Cardiac muscle cell (in vitro differentiated cells and primary cell): ENCODE measurements at regions not wholly inside any gene's neighbourhood (a gene's known extent, or its start where the extent isn't known, plus 50 kb on each side); places are given as distances from the start of the nearest gene placed in this dataset.

Experiments
- DNase-seq, 2 donors: peaks; one replicate each; pipeline versions ENCODE4 v3.0.0 to v3.0.0-alpha.2; 2010 to 2017; ENCODE audit warnings: low read depth in 1 of 2, low spot score in 1 of 2
- H3K27ac ChIP-seq: fragments of 200-600 bp; sonication (generic); 2 replicates; pipeline ENCODE4 v1.5.1; 2016
- H3K27me3 ChIP-seq: fragments of 200-600 bp; sonication (generic); 2 replicates; pipeline ENCODE4 v1.6.0; 2016; ENCODE audit warnings: control low read depth
- H3K36me3 ChIP-seq: fragments of 200-600 bp; sonication (generic); 2 replicates; pipeline ENCODE4 v1.5.1; 2016; ENCODE audit warnings: control low read depth
- H3K4me1 ChIP-seq: fragments of 200-600 bp; sonication (generic); 2 replicates; pipeline ENCODE4 v1.8.1; 2017; ENCODE audit warnings: low read depth, mild to moderate bottlenecking, mixed run types
- H3K4me3 ChIP-seq: fragments of 200-600 bp; sonication (generic); 2 replicates; pipeline ENCODE4 v1.5.1; 2016; ENCODE audit warnings: mild to moderate bottlenecking
- H3K9me3 ChIP-seq: fragments of 200-600 bp; sonication (generic); 2 replicates; pipeline ENCODE4 v1.5.1; 2017; ENCODE audit warnings: low read depth, mild to moderate bottlenecking, control low read depth
- CTCF ChIP-seq: IDR thresholded peaks from 2 replicates; pipeline ENCODE4 v1.5.1; 2012; ENCODE audit warnings: low read depth, mild to moderate bottlenecking, low read length

- Histone ChIP-seq H3K27me3 (no peaks in the 10 kb centered on the region), H3K36me3 (no peaks in the 10 kb centered on the region), H3K27ac (no peak overlapping the region), H3K4me1 (no peaks in the 10 kb centered on the region), H3K4me3 (no peak overlapping the region), H3K9me3 (no peaks in the 10 kb centered on the region)
- TF ChIP-seq CTCF = no peak
- DNase-seq = no peak
Measured at GRCh38 chr5:178808886-178809285, 50.9 kb upstream of the ZNF354B start.

GRCh38 chr5:178801021-178801420, 58.7 kb upstream of the ZNF354B start:
- no peak overlapping the region for H3K4me3 ChIP-seq
- DNase-seq = no peak
- H3K27ac ChIP-seq = no peak overlapping the region
- TF ChIP-seq CTCF = no peak
- no peaks in the 10 kb centered on the region for H3K9me3 ChIP-seq
- no peaks in the 10 kb centered on the region for H3K36me3 ChIP-seq
- H3K27me3 ChIP-seq = no peaks in the 10 kb centered on the region
- no peaks in the 10 kb centered on the region for H3K4me1 ChIP-seq

GRCh38 chr5:178797546-178798440, 62.0 kb upstream of the ZNF354B start:
- no peaks in the 10 kb centered on the region for H3K9me3 ChIP-seq
- no peak for TF ChIP-seq CTCF
- H3K36me3 ChIP-seq = no peaks in the 10 kb centered on the region
- no peak for DNase-seq
- no peak overlapping the region for H3K27ac ChIP-seq
- H3K4me1 ChIP-seq = no peaks in the 10 kb centered on the region
- H3K4me3 ChIP-seq = no peak overlapping the region
- H3K27me3 ChIP-seq = no peaks in the 10 kb centered on the region

DNA sequence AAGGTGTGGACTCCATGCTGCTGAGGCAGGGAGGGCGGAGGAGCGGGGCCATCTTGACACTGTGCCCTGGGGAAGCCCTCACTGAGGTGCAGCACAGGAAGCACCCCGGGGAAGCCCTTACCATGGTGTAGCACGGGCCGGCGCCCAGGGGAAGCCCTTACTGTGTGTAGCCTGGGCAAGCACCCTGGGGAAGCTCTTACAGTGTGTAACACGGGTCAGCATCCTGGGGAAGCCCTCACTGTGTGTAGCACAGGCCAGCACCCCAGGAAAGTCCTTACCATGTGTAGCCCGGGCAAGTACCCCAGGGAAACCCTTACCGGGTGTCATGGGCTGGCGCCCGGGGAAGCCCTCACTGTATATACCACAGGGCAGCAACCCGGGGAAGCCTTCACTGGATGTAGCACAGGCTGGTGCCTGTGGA, 62.6 kb upstream of the ZNF354B start:
- no peak for TF ChIP-seq CTCF
- Histone ChIP-seq H3K4me3 (no peak overlapping the region), H3K27me3 (no peaks in the 10 kb centered on the region), H3K27ac (no peak overlapping the region), H3K4me1 (no peaks in the 10 kb centered on the region), H3K36me3 (no peaks in the 10 kb centered on the region), H3K9me3 (no peaks in the 10 kb centered on the region)
- DNase-seq = no peak

- Histone ChIP-seq H3K4me1 (no peaks in the 10 kb centered on the region), H3K36me3 (no peaks in the 10 kb centered on the region), H3K4me3 (no peak overlapping the region), H3K9me3 (no peaks in the 10 kb centered on the region), H3K27ac (no peak overlapping the region), H3K27me3 (no peaks in the 10 kb centered on the region)
- DNase-seq = no peak
- TF ChIP-seq CTCF = no peak
Measured at GRCh38 chr5:178796165-178796945, 63.4 kb upstream of the ZNF354B start.
